Gastroesophageal sphincter (tissue), 4 donors: ENCODE measurements at regions not wholly inside any gene's neighbourhood (a gene's known extent, or its start where the extent isn't known, plus 50 kb on each side); places are given as distances from the start of the nearest gene placed in this dataset.

Experiments used
- ATAC-seq: fragments of 150-250 bp; one replicate; pipeline ENCODE4 v1.9.1; 2016; ENCODE audit warnings: mild to moderate bottlenecking, moderate library complexity
- H3K27ac ChIP-seq, 4 donors: fragments of 200-600 bp; sonication (generic) in 3 of 4; 1 replicate in 3 of 4; 2 replicates in 1 of 4; pipeline ENCODE4 v1.5.1; 2016 to 2019
- H3K27me3 ChIP-seq: fragments of 200-600 bp; sonication (generic); one replicate; pipeline ENCODE4 v1.5.1; 2019
- H3K36me3 ChIP-seq, 2 donors: fragments of 200-600 bp; sonication (generic); one replicate each; pipeline ENCODE4 v1.5.1; 2019; ENCODE audit warnings: control low read depth in 1 of 2
- H3K4me1 ChIP-seq, 3 donors: fragments of 200-600 bp; sonication (generic); 1 replicate in 2 of 3; 2 replicates in 1 of 3; pipeline ENCODE4 v1.5.1; 2016 to 2019; ENCODE audit warnings: control low read depth in 2 of 3
- H3K4me3 ChIP-seq, 2 donors: fragments of 200-600 bp; sonication (generic); one replicate each; pipeline ENCODE4 v1.5.1; 2019; ENCODE audit warnings: mild to moderate bottlenecking in 1 of 2, moderate library complexity in 1 of 2
- H3K9me3 ChIP-seq, 3 donors: fragments of 200-600 bp; sonication (generic); one replicate each; pipeline ENCODE4 v1.5.1; 2017 to 2019; ENCODE audit warnings: control low read depth in 2 of 3
- CTCF ChIP-seq, 4 experiments: fragments of 200-600 bp in 2 of 4; fragments of 450-650 bp in 2 of 4; sonication (generic) in 1 of 4; IDR thresholded peaks; one replicate each; pipeline ENCODE4 v1.5.1; 2017 to 2019; ENCODE audit warnings: antibody characterized with exemption in 4 of 4, mild to moderate bottlenecking in 2 of 4, moderate library complexity in 2 of 4
- EP300 ChIP-seq: sonication (generic); formaldehyde crosslinking; IDR thresholded peaks from one replicate; pipeline ENCODE4 v1.6.1; 2017; ENCODE audit warnings: antibody characterized with exemption, mild to moderate bottlenecking
- POLR2A ChIP-seq, 2 donors: fragments of 450-650 bp; IDR thresholded peaks; one replicate each; pipeline ENCODE4 v1.6.1; 2017; ENCODE audit warnings: antibody characterized with exemption in 2 of 2, mild to moderate bottlenecking in 2 of 2, moderate library complexity in 1 of 2
- POLR2AphosphoS5 ChIP-seq: sonication (generic); formaldehyde crosslinking; IDR thresholded peaks from one replicate; pipeline ENCODE4 v1.6.1; 2017; ENCODE audit warnings: antibody characterized with exemption
- WGBS, 2 donors: methylation state at CpG; one replicate each; pipeline ENCODE4 v1.1.5; 2018; ENCODE audit warnings: low coverage in 1 of 2; 5-methylcytosine and 5-hydroxymethylcytosine counted together

GRCh38 chr18:61225336-61225735 lies 107.9 kb upstream of the CDH20 start:
- ATAC-seq, result no peak
- no peaks in the 10 kb centered on the region for H3K36me3 ChIP-seq
- H3K27me3 ChIP-seq, result no peaks in the 10 kb centered on the region
- H3K9me3 ChIP-seq, result no peaks in the 10 kb centered on the region
- no peaks in the 10 kb centered on the region for H3K4me1 ChIP-seq
- no peak overlapping the region for H3K4me3 ChIP-seq
- TF ChIP-seq CTCF (IDR thresholded peaks at IDR 0.05) (no peak), EP300 (no peak), POLR2A (IDR thresholded peaks at IDR 0.05) (no peak), POLR2AphosphoS5 (no peak)
- H3K27ac ChIP-seq, result no peak overlapping the region

- TF ChIP-seq POLR2A (IDR thresholded peaks at IDR 0.05) (no peak), CTCF (IDR thresholded peaks at IDR 0.05) (no peak), EP300 (no peak), POLR2AphosphoS5 (no peak)
- ATAC-seq, result no peak
These were observed 96.7 kb upstream of the CDH20 start for GRCh38 chr18:61236356-61237057.

GRCh38 chr18:61237529-61237928 lies 95.7 kb upstream of the CDH20 start:
- peaks cover 0 to 5% (median 0%) of the 10 kb centered on the region in 3 donors for H3K9me3 ChIP-seq
- WGBS, 2 donors, result 23 to 59% methylated on average over 4 to 5 of the region's 7 CpGs
- H3K4me3 ChIP-seq, result no peak overlapping the region
- H3K36me3 ChIP-seq, result no peaks in the 10 kb centered on the region
- H3K4me1 ChIP-seq, result no peaks in the 10 kb centered on the region
- ATAC-seq, result no peak
- no peak for TF ChIP-seq CTCF (IDR thresholded peaks at IDR 0.05)
- TF ChIP-seq POLR2A (IDR thresholded peaks at IDR 0.05), result no peak
- no peak for TF ChIP-seq POLR2AphosphoS5
- TF ChIP-seq EP300, result no peak
- no peak overlapping the region for H3K27ac ChIP-seq
- no peaks in the 10 kb centered on the region for H3K27me3 ChIP-seq

More at GRCh38 chr18:61236356-61237057, 96.7 kb upstream of the CDH20 start:
- Histone ChIP-seq H3K27me3 (no peaks in the 10 kb centered on the region), H3K9me3 (peaks cover 0 to 5% (median 0%) of the 10 kb centered on the region in 3 donors), H3K4me1 (no peaks in the 10 kb centered on the region), H3K27ac (no peak overlapping the region), H3K4me3 (no peak overlapping the region), H3K36me3 (no peaks in the 10 kb centered on the region)
- 22 to 39% methylated on average over 5 to 7 of the region's 7 CpGs for WGBS, 2 donors

GRCh38 chr18:61239051-61239450 lies 94.2 kb upstream of the CDH20 start:
- peaks cover 0 to 5% (median 0%) of the 10 kb centered on the region in 3 donors for H3K9me3 ChIP-seq
- WGBS, 2 donors, result 78 to 86% methylated on average over 5 of the region's 5 CpGs
- no peak overlapping the region for H3K4me3 ChIP-seq
- H3K27ac ChIP-seq, result no peak overlapping the region
- no peak for ATAC-seq
- H3K4me1 ChIP-seq, result no peaks in the 10 kb centered on the region
- no peak for TF ChIP-seq POLR2A (IDR thresholded peaks at IDR 0.05)
- TF ChIP-seq EP300, result no peak
- TF ChIP-seq POLR2AphosphoS5, result no peak
- TF ChIP-seq CTCF (IDR thresholded peaks at IDR 0.05), result no peak
- no peaks in the 10 kb centered on the region for H3K36me3 ChIP-seq
- no peaks in the 10 kb centered on the region for H3K27me3 ChIP-seq

GRCh38 chr18:61241260-61241853 lies 91.9 kb upstream of the CDH20 start:
- no peak overlapping the region for H3K4me3 ChIP-seq
- WGBS, 2 donors, result 50 to 64% methylated on average over 5 of the region's 5 CpGs
- peaks cover 0 to 5% (median 0%) of the 10 kb centered on the region in 3 donors for H3K9me3 ChIP-seq
- ATAC-seq, result no peak
- H3K4me1 ChIP-seq, result no peaks in the 10 kb centered on the region
- H3K27ac ChIP-seq, result no peak overlapping the region
- H3K27me3 ChIP-seq, result no peaks in the 10 kb centered on the region
- H3K36me3 ChIP-seq, result no peaks in the 10 kb centered on the region
- TF ChIP-seq EP300 (no peak), CTCF (IDR thresholded peaks at IDR 0.05) (no peak), POLR2A (IDR thresholded peaks at IDR 0.05) (no peak), POLR2AphosphoS5 (no peak)
